ENCODE measurements at regions not wholly inside any gene's neighbourhood (a gene's known extent, or its start where the extent isn't known, plus 50 kb on each side); places are given as distances from the start of the nearest gene placed in this dataset.
"Not testable (repeated sequence)": the region's sequence is repeated elsewhere in the genome, so short reads cannot be mapped to it uniquely, and the experiment has no call there.

DNA sequence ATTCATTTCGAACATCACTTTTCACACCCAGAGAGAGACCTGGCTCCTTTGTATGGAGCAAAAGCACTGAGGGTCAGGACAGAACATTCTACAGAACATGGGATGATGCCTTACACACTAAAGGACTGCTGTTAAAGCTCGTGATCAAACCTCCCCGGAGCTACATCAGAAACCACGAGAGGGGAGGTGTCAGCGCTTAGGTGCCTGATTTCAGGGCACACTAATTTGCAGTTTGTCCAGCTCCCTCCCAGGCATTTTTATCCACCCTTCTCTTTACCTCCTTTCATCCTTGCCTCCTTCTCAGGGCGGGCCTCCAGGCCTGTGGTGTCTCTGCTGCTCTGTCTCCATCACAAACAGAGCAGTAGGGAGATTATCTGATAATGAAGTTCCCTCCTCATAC, 127.5 kb downstream of the VPREB1 start:
- no peak for DNase-seq (ENCODE audit: low read depth in 2 of 2)

DNA sequence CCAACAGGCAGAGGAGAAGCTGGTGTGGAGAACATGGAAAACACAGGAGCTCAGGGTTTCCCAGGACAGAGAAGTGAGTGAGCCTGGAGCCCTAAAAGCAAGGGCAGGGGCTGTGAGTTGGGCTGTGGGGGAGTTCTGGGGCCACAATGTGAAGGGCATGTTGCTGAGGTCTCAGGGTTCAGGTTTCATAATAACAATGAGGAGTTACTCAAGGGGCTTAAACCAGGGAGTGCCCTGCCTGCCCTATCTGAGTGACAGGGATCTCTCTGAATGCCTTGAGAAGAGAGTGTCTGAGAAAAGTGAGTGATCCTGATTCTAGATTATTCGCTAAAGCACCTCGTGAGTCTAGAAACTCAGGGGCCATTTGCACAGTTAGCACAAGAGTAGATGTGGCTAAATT, 129.6 kb downstream of the VPREB1 start:
- DNase-seq (ENCODE audit: low read depth in 2 of 2), result no peak

- DNase-seq (ENCODE audit: low read depth in 2 of 2), result no peak
These were observed 130.0 kb downstream of the VPREB1 start for GRCh38 chr22:22374579-22374978.

DNA sequence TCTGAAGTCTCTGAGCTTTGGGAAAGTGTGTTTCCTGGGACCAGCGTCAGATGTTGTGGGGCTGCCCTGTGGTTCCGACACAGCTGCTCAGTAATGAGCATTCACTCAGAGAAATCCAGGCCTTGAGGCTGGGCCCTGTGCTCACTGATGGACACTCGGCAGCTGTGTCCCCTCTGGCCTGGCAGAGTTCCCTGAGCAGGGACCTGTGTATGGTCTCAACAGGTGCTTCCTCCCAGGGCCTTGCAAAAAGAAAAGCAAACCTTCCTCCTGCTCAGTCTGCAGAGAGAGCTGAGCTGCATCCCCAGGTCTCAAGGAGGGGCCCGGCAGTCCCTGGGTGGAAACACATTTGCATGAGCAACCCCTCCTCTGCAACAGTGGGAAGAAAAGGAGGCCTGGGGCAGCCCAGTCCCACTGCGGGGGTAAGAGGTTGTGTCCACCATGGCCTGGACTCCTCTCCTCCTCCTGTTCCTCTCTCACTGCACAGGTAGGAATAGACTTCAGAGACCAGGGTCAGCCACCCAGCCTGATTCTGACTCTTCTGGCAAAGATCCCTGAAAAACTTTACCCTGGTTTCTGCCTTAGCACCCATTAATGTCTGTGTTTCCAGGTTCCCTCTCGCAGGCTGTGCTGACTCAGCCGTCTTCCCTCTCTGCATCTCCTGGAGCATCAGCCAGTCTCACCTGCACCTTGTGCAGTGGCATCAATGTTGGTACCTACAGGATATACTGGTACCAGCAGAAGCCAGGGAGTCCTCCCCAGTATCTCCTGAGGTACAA, 131.2 kb downstream of the VPREB1 start:
- DNase-seq (ENCODE audit: low read depth in 2 of 2), result no peak

DNA sequence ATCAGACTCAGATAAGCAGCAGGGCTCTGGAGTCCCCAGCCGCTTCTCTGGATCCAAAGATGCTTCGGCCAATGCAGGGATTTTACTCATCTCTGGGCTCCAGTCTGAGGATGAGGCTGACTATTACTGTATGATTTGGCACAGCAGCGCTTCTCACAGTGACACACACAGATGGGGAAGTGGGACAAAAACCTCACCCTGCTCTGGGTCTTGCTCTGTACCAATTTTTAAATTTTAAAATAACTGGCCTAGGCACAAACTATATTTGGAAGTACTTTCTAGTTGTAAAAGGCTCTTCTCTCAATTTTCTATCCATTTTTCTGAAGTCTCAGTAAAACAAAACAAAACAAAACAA, 131.7 kb downstream of the VPREB1 start:
- DNase-seq (ENCODE audit: low read depth in 2 of 2), result no peak

DNA sequence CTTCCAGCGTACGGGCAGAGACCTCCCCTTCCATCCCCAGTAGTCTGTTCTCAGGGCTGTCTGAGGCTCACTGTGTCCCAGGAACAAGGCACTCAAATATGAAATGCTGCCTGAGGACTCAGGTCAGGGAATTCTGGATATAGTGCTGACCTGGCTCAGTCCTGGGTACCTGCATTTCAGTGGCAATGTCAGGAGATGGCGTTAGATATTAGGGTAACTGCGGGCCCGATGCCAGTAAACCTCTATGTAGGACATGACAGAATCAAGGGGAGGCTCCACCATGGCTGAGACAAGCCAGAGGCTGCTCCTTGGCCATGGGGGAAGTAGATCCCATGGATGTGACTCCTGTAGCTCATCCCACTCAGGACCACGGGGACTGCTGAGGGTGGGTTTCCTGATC, 131.7 kb downstream of the ZNF280B start:
- DNase-seq (ENCODE audit: low read depth in 2 of 2), result not testable (repeated sequence)

GRCh38 chr22:22377335-22377734, 131.2 kb downstream of the ZNF280B start:
- DNase-seq (ENCODE audit: low read depth in 2 of 2), result no peak

DNA sequence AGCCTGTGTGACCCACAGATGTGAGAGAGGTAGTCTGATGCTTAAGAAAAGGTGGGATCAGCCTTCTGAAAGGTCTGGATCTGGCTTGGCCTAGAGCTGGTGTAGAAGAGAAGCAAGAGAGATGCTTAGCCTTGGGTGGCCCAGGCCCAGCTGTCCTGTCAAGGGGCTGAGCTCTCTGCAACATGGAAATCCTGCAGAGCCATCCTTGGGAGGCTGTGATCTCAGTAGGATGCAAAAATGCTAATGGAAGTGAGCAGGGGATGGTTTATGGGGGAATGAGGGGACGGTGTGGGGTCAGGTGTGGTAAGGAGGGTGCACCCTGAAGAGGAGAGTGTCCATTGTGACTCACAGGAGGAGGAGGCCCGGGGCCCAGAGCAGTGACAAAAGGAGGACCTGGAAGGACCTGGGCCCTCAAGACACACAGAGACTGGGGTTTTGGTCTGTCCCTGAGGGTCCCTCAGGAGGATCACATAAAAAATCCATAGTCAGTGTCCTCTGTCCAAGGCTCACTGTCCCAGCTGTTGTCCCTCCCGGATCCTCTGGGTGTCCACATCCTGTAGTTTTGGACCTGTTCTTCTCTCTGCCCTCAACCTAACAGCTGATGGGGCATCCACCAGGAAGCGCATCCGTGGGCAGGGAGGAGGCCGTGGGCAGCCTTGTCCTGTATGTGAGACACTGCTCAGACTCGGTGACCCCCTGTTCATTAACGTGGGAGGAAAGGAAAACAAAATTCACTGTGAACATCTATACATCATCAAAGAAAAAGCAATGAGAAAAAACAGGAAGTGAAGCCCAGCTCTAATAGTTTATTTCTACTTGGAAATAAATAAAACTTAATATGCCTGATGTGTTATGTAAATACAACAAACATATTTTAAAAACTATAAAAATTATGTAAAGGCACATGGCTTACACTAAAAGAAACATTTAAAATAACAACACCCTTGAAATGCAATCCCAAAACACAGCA, 129.8 kb downstream of the ZNF280B start:
- DNase-seq (ENCODE audit: low read depth in 2 of 2), result no peak

DNA sequence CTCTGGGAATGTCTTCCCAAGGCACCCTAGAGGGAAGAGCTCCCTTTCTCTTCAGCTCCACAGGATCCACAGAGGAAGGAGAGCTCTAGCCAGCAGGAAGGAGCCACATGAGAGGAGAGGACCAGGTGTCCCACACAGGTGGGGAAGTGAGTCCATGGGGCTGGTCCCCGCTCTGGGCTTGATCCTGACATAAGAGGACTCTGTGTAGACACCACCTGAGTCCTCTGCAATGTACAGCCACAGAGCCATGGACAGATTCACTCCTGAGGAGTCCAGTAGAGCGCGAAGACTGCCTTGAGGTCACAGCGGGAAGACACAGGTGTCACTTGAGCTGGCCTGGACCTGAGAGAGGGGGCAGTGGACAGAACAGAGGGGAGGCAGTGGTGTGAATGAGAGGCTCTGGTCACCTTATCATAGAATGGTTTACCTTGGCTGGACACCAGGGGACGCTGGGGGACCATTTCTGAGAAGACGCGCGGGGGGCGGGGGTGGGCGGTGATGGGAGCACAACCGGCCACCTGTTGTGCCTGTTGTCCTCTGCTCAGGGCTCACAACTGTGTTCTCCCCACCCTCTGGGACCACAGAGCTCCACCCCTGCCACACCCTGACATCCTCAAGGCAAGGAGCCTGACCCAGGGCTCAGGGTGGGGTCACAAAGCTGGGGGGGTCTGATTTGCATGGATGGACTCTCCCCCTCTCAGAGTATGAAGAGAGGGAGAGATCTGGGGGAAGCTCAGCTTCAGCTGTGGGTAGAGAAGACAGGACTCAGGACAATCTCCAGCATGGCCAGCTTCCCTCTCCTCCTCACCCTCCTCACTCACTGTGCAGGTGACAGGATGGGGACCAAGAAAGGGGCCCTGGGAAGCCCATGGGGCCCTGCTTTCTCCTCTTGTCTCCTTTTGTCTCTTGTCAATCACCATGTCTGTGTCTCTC, 128.2 kb downstream of the ZNF280B start:
- DNase-seq (ENCODE audit: low read depth in 2 of 2), result no peak

DNA sequence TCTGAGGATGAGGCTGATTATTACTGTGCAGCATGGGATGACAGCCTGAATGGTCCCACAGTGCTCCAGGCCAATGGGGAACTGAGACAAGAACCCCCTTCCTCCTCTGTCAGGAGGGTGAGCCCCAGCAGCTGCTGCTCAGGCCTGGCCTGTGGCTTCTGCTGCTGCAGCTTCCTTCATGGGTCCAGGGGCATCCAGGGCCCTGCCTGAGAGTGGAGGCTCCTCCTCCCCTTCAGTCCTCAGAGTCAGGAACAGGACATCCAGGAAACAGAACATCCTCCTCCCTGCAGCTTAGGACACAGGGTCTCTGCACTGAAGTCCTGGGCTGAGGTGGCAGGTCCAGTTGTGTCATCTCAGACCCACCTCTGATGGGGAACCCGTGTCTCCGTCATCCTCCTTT, 127.2 kb downstream of the ZNF280B start:
- DNase-seq (ENCODE audit: low read depth in 2 of 2), result not testable (repeated sequence)

- DNase-seq (ENCODE audit: low read depth in 2 of 2), result no peak
These were observed 124.3 kb downstream of the ZNF280B start for GRCh38 chr22:22384267-22384666.

DNA sequence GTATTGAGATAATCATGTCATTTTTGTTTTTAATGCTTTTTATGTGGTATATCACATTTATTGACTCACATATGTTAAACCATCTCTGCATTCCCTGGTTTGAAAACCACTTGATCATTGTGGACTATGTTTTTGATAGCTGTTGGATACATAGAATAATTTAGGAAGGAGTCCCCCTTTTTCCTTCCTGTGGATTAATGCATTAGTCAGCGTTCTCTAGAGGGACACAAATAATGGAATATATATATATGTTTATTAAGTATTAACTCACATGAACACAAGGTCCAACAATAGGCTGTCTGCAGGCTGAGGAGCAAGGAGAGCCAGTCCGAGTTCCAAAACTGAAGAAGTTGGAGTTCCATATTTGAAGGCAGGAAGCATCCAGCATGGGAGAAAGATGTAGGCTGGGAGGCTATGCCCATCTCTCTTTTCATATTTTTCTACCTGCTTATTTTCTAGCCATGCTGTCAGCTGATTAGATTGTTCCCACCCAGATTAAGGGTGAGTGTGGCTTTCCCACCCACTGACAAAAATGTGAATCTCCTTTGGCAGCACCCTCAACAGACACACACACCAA, 123.8 kb downstream of the ZNF280B start:
- no peak for DNase-seq (ENCODE audit: low read depth in 2 of 2)

DNA sequence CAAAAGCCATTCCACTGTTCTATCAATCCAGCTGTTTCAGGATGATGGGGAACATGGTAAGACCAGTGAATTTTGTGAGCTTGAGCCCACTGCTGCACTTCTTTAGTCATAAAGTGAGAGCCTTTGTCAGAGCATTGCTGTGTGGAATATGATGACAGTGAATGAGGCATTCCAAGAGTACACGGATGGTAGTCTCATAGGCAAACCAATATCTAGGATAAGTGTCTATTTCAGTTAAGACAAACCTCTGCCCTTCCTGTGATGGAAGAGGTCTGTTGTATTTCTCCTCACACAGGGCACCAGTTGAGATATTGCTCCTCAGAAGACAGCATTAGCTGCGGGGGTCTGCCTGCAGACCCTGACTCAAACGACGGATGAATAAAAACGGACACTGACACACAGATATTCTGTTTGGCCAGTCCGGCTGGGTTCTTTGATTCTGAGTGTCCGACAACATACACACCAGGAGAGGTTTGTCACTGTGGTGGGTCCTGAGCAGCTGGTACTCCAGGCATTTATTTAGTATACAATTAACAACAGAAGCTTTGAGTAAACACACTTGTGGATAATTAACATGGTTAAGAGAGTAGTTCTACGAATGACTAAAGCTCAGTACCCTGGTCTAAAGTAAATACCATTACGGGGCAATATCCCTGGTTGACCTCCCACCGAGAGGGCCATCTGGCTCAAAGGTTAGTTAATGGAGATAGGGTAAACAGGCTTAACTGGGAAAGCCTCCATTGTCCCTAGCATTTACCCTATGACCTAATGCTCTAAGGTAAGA, 121.7 kb downstream of the ZNF280B start:
- no peak for DNase-seq (ENCODE audit: low read depth in 2 of 2)

- DNase-seq (ENCODE audit: low read depth in 2 of 2), result no peak
These were observed 121.2 kb downstream of the ZNF280B start for GRCh38 chr22:22387386-22387736.

DNA sequence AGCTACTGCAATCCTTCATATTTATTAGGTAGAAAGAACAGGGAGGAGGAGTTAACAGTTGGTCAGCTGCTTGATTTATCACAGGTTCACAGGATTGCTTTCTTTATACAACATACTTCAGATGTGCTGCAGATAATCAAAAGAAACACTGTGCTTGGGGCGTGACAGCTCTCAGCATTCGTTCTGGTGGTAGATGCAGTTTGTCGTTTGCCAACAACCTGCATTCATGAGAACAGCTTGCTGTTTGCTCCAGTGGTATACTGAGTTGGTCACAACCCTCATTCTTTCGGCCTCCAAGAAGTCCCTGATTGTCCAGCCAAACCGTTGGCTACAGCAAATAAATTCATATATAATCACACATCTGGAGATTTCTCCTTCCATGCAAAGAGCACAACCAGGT, 120.5 kb downstream of the ZNF280B start:
- DNase-seq (ENCODE audit: low read depth in 2 of 2), result no peak

DNA sequence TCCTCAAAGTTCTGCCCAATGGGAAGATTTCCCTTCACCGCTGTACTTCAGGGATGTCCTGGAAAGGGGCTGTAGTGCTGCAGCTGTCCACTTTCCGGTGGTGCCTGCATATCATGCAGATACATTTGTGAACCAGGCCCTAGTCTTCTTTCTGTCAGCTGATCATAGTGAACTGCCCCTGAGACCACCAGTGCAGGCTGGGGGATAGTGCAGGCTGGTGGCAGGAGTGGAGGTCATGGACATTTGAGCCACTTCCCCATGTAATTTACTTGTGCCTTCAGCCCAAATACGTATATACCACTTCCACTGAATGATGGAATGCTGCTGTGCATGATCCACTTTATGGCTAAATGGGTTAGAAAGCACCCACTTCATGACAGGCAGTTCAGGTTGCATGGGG, 120.0 kb downstream of the ZNF280B start:
- DNase-seq (ENCODE audit: low read depth in 2 of 2), result no peak

DNA sequence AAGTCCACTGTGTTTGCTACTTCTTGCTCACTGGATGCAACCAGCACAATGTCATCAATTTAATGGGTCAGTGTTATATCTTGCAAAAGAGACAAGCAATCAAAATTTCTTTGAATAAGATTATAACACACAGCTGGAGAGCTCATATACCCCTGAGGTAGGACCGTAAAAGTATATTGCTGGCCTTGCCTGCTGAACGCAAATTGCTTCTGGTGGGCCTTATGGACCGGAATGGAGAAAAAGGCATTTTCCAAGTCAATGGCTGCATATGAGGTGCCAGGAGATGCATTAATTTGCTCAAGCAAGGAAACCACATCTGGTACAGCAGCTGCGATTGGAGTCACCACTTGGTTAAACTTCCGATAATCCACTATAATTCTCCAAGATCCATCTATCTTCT, 119.1 kb downstream of the ZNF280B start:
- DNase-seq (ENCODE audit: low read depth in 2 of 2), result no peak

GRCh38 chr22:22390989-22391388, 117.6 kb downstream of the ZNF280B start:
- DNase-seq (ENCODE audit: low read depth in 2 of 2), result no peak

DNA sequence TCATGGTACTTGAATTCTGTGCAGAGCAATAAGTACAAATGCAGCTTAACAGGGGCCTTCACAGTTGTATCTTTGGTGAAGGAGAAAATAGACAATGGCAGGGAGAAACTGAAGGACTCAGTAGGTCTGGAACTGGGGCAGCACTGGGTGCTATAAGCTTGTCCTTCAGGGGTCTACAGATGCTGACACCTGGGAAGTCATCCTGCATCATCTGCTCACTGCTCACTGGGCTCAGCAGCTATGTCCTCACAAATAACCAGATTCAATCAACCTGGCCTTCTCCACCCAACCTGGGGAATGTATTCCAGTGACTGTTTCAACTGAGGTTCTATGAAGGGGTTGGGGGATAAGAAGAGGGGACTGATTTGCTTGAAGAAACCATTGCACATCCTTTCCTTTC, 117.0 kb downstream of the ZNF280B start:
- DNase-seq (ENCODE audit: low read depth in 2 of 2), result no peak

DNA sequence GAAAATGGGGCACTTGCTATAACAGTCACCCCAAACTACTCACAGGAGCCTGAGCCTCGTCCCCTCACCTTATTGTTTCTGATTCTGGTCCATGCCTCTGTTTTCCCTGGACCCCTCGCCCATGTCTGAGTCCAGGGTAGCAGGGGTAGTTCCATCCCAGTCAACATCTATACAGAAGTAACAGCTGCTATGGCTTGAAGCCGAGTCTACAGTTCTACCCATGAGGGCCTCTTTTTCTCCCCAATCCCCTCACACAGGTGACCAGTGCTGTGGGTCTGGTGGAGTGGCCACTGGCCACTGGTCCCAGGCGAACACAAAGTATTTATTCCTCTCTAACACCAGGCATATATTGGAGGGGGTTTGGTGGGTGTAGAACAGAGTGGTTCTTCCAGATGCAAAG, 116.4 kb downstream of the ZNF280B start:
- DNase-seq (ENCODE audit: low read depth in 2 of 2), result no peak

DNA sequence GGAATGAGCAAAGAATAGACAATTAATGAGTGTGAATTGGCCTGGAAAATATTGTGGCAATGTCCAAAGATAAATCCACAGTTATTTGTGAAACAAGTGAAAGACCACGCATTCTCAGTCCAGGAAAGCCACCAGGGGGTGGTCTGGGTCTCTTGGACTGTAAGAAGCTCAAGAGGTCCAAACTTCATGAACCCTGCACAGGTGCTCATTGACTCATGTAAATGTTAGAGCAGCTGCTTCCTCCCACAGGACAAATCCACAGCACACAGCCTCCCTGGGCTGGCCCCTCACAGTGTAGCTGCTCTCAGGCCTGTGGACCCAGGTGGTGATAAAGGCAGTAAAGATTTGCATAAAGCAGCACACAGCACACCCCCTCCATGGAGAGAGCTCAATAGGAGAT, 114.0 kb downstream of the ZNF280B start:
- DNase-seq (ENCODE audit: low read depth in 2 of 2), result no peak

All from stimulated activated CD8-positive, alpha-beta memory T cell treated with anti-CD3 and anti-CD28 coated beads, Interleukin-15, amount 100 ng/mL, for 48 hours (primary cell).